ENCODE measurements at regions not wholly inside any gene's neighbourhood (a gene's known extent, or its start where the extent isn't known, plus 50 kb on each side); places are given as distances from the start of the nearest gene placed in this dataset.
"Not testable (repeated sequence)": the region's sequence is repeated elsewhere in the genome, so short reads cannot be mapped to it uniquely, and the experiment has no call there.

DNA sequence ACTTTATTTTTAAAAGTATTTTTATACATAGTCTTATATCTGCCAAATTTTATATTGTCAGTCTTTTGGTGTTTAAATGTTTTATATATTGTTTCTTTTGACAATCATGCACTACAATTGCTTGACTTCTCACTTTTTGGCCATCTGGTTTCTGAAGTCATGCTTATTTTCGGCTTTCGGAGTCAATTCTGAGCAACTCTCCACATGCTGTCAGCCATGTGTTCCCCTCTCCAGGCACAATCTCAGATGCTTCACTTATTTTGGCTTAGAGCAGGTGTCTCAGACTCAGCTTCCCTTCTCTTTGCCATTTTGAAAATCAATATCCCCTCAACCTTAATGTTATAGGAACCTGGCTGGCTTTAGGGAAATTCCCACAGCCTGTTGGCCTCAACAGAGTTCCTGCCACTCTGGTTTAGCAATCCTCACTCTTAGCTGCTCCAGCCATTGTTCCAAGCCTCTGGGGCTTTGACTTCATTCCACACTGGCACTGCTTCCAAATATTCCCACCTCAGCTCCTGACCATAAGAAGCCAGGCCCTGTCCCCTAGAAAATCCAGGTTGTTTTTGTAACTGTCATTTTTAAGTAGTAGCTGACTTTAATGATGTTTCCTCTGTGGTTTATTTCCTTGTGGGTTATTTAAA, 125.5 kb upstream of the FAR2 start:
- no peaks in the 10 kb centered on the region for H3K27me3 ChIP-seq
- H3K36me3 ChIP-seq = no peaks in the 10 kb centered on the region
- no peaks in the 10 kb centered on the region for H3K4me1 ChIP-seq
- TF ChIP-seq, protein P1, sequence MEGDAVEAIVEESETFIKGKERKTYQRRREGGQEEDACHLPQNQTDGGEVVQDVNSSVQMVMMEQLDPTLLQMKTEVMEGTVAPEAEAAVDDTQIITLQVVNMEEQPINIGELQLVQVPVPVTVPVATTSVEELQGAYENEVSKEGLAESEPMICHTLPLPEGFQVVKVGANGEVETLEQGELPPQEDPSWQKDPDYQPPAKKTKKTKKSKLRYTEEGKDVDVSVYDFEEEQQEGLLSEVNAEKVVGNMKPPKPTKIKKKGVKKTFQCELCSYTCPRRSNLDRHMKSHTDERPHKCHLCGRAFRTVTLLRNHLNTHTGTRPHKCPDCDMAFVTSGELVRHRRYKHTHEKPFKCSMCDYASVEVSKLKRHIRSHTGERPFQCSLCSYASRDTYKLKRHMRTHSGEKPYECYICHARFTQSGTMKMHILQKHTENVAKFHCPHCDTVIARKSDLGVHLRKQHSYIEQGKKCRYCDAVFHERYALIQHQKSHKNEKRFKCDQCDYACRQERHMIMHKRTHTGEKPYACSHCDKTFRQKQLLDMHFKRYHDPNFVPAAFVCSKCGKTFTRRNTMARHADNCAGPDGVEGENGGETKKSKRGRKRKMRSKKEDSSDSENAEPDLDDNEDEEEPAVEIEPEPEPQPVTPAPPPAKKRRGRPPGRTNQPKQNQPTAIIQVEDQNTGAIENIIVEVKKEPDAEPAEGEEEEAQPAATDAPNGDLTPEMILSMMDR (IDR thresholded peaks at IDR 0.05) = no peak
- no peak for TF ChIP-seq POLR2A (IDR thresholded peaks at IDR 0.05)
- no peak for TF ChIP-seq POLR2AphosphoS5 (IDR thresholded peaks at IDR 0.05)
- H3K9me3 ChIP-seq = no peaks in the 10 kb centered on the region
- H3K27ac ChIP-seq = peak overlapping the region; percentile 47 to 48
- DNase-seq (ENCODE audit: low spot score in 2 of 2) = peak in 1 of 2 donors; percentile 71
- intact Hi-C loops (cut with DNase I; ENCODE audit: low total_unique reads) = no loop called here
- H3K4me3 ChIP-seq = no peak overlapping the region

- intact Hi-C loops (cut with DNase I; ENCODE audit: low total_unique reads) = no loop called here
- TF ChIP-seq, protein P1 (IDR thresholded peaks at IDR 0.05) = no peak
- TF ChIP-seq POLR2A (IDR thresholded peaks at IDR 0.05) = no peak
- no peak for TF ChIP-seq POLR2AphosphoS5 (IDR thresholded peaks at IDR 0.05)
- Histone ChIP-seq H3K27me3 (no peaks in the 10 kb centered on the region), H3K9me3 (no peaks in the 10 kb centered on the region), H3K4me1 (no peaks in the 10 kb centered on the region), H3K27ac (peak overlapping the region; percentile 47 to 48), H3K36me3 (no peaks in the 10 kb centered on the region), H3K4me3 (no peak overlapping the region)
- no peak for DNase-seq (ENCODE audit: low spot score in 2 of 2)
Measured at GRCh38 chr12:29024117-29024516, 125.0 kb upstream of the FAR2 start.

DNA sequence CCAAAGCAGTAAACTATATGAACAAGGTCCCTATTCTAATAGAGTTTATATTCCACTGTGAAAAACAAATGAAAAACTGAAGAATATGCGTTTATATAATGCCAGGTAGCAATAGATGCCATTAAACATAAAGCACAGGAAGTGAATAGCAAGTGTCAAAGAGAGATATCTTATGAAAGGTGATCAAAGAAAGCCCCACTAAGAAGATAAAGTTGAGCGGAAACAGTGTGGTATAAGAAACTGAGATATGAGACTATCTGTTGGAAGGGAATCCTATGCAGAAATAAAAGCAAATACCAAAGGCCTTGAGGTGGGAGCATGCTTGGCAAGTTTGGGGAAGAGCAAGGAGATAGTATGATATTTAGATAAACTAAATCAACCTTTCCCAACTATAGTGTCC, 123.1 kb upstream of the FAR2 start:
- Histone ChIP-seq H3K27me3 (no peaks in the 10 kb centered on the region), H3K4me3 (no peak overlapping the region), H3K4me1 (no peaks in the 10 kb centered on the region), H3K27ac (no peak overlapping the region), H3K9me3 (no peaks in the 10 kb centered on the region), H3K36me3 (no peaks in the 10 kb centered on the region)
- no peak for DNase-seq (ENCODE audit: low spot score in 2 of 2)
- intact Hi-C loops (cut with DNase I; ENCODE audit: low total_unique reads) = no loop called here
- TF ChIP-seq, protein P1 (IDR thresholded peaks at IDR 0.05) = no peak
- TF ChIP-seq POLR2AphosphoS5 (IDR thresholded peaks at IDR 0.05) (no peak), POLR2A (IDR thresholded peaks at IDR 0.05) (no peak)

GRCh38 chr12:29026419-29026818, 122.7 kb upstream of the FAR2 start:
- no peaks in the 10 kb centered on the region for H3K9me3 ChIP-seq
- TF ChIP-seq POLR2A (IDR thresholded peaks at IDR 0.05) (no peak), POLR2AphosphoS5 (IDR thresholded peaks at IDR 0.05) (no peak)
- TF ChIP-seq, protein P1 (IDR thresholded peaks at IDR 0.05) = no peak
- no peaks in the 10 kb centered on the region for H3K36me3 ChIP-seq
- H3K27me3 ChIP-seq = no peaks in the 10 kb centered on the region
- H3K4me3 ChIP-seq = no peak overlapping the region
- no peaks in the 10 kb centered on the region for H3K4me1 ChIP-seq
- intact Hi-C loops (cut with DNase I; ENCODE audit: low total_unique reads) = no loop called here
- no peak overlapping the region for H3K27ac ChIP-seq
- no peak for DNase-seq (ENCODE audit: low spot score in 2 of 2)

- H3K4me3 ChIP-seq; intact Hi-C loops (cut with DNase I; ENCODE audit: low total_unique reads); H3K27me3 ChIP-seq; H3K36me3 ChIP-seq; H3K4me1 ChIP-seq; H3K27ac ChIP-seq; DNase-seq (ENCODE audit: low spot score in 2 of 2); H3K9me3 ChIP-seq: not testable (repeated sequence)
Measured at GRCh38 chr12:29029484-29029883, 119.6 kb upstream of the FAR2 start.

- Histone ChIP-seq H3K4me1 (no peaks in the 10 kb centered on the region), H3K27ac (no peak overlapping the region), H3K9me3 (no peaks in the 10 kb centered on the region), H3K4me3 (no peak overlapping the region), H3K27me3 (no peaks in the 10 kb centered on the region), H3K36me3 (no peaks in the 10 kb centered on the region)
- no peak for DNase-seq (ENCODE audit: low spot score in 2 of 2)
- TF ChIP-seq, protein P1 (IDR thresholded peaks at IDR 0.05) = no peak
- TF ChIP-seq POLR2A (IDR thresholded peaks at IDR 0.05) = no peak
- no peak for TF ChIP-seq POLR2AphosphoS5 (IDR thresholded peaks at IDR 0.05)
- intact Hi-C loops (cut with DNase I; ENCODE audit: low total_unique reads) = no loop called here
Measured at GRCh38 chr12:29030006-29030405, 119.1 kb upstream of the FAR2 start.
